ENCODE measurements at regions not wholly inside any gene's neighbourhood (a gene's known extent, or its start where the extent isn't known, plus 50 kb on each side); places are given as distances from the start of the nearest gene placed in this dataset.

DNA sequence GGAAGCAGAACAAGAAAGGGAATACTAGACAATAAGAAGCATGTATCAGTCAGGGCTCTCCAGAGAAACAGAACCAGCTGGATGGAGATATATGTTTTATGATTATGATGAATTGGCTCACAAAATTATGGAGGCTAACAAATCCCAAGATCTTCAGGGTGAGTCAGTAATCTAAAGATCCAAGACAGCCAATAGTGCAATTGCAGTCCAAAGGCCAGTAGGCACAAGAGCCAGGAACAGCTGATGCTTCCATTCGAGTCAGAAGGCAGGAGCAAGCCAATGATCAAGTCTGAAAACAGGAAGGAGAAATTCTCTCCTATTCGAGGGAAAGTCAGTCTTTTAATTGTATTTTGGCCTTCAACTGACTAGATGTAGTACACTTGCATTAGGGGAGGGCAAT is 164.9 kb upstream of the ST8SIA2 start:
- dilution Hi-C loops (cut with HindIII; ENCODE audit: low sequenced_read_pairs, unreplicated experiment), result no loop called here
- Histone ChIP-seq H4K20me1 (ENCODE audit: insufficient read depth, low read length) (no peaks in the 10 kb centered on the region), H3K9me3 (ENCODE audit: control insufficient read depth, insufficient read depth, low read length) (peaks cover 12% of the 10 kb centered on the region), H3K36me3 (ENCODE audit: control insufficient read depth, insufficient read depth, low read length) (no peaks in the 10 kb centered on the region), H3K23ac (ENCODE audit: low read depth, low read length) (no peak overlapping the region), H4K5ac (ENCODE audit: low read depth, low read length) (no peak overlapping the region), H4K8ac (ENCODE audit: low read depth in 2 of 2, low read length in 2 of 2) (no peak overlapping the region), H2AFZ (replicated peaks; ENCODE audit: low read length, poor library complexity) (no peak overlapping the region), H3K56ac (ENCODE audit: extremely low read depth, insufficient read depth, low read length) (no peak overlapping the region), H3K4me3 (ENCODE audit: insufficient read depth, low read depth, low read length) (no peak overlapping the region), H2BK5ac (ENCODE audit: low read depth, low read length, poor library complexity, severe bottlenecking) (no peak overlapping the region), H3K9ac (ENCODE audit: low read depth, low read length) (no peak overlapping the region), H2AK9ac (replicated peaks; ENCODE audit: low read depth, low read length, poor library complexity) (no peak overlapping the region), H3K9me1 (ENCODE audit: insufficient read depth, low read length) (no peaks in the 10 kb centered on the region), H3K4me2 (ENCODE audit: low read depth, low read length) (no peak overlapping the region), H3K79me1 (ENCODE audit: low read depth in 1 of 2, low read length in 2 of 2) (no peaks in the 10 kb centered on the region), H2AK5ac (ENCODE audit: low read depth, low read length) (no peak overlapping the region), H3K4me1 (ENCODE audit: control insufficient read depth, insufficient read depth, low read length) (no peaks in the 10 kb centered on the region), H2BK15ac (ENCODE audit: low read depth, low read length) (no peak overlapping the region), H3K27ac (ENCODE audit: insufficient read depth, low read length) (no peak overlapping the region), H3K18ac (ENCODE audit: low read depth, low read length) (no peak overlapping the region), H2BK20ac (ENCODE audit: low read depth, low read length) (no peak overlapping the region), H3K4ac (ENCODE audit: low read depth, low read length) (no peak overlapping the region), H3K27me3 (ENCODE audit: control insufficient read depth, insufficient read depth, low read length) (no peaks in the 10 kb centered on the region), H2BK120ac (ENCODE audit: low read depth, low read length) (no peak overlapping the region), H4K91ac (ENCODE audit: insufficient read depth, low read depth, low read length) (no peak overlapping the region), H3K14ac (replicated peaks; ENCODE audit: low read depth, low read length) (no peak overlapping the region)
- BruUV-seq (replicated peaks), result no TSS peak
- intact Hi-C loops (cut with micrococcal nuclease), result no loop called here
- no CpG with 5 or more reads among the region's 2 CpGs for WGBS, 2 experiments (ENCODE audit: extremely low coverage in 2 of 2, insufficient read length in 1 of 2)
- in situ Hi-C loops (cut with MboI; ENCODE audit: low sequenced_read_pairs), result no loop called here
- DNase-seq, result no peak
- POLR2A ChIA-PET (ENCODE audit: unreplicated experiment), result interaction anchor here (0.6 kb wide), 2 partner anchors 51 to 504 kb away, joined by 3 to 7 read pairs; no protein-coding TSS in a partner anchor
- CTCF ChIA-PET, result no interaction called here
- ATAC-seq (ENCODE audit: low read depth), result no peak
- TF ChIP-seq POLR2A (IDR thresholded peaks at IDR 0.05; ENCODE audit: low read depth, low read length) (no peak), MAFK (IDR thresholded peaks at IDR 0.05; ENCODE audit: low read depth, low read length) (no peak), BHLHE40 (IDR thresholded peaks at IDR 0.05; ENCODE audit: low read depth, low read length) (no peak), CEBPB (IDR thresholded peaks at IDR 0.05; ENCODE audit: low read depth, low read length) (no peak), MAZ (IDR thresholded peaks at IDR 0.05; ENCODE audit: borderline replicate concordance, low read depth, low read length) (no peak), MXI1 (IDR thresholded peaks at IDR 0.05; ENCODE audit: borderline replicate concordance, low read depth, low read length) (no peak), RFX5 (IDR thresholded peaks at IDR 0.05; ENCODE audit: low read depth, low read length) (no peak), RAD21 (IDR thresholded peaks at IDR 0.05; ENCODE audit: low read length) (no peak), FOS (IDR thresholded peaks at IDR 0.05; ENCODE audit: low read depth, low read length) (no peak), SMC3 (IDR thresholded peaks at IDR 0.05; ENCODE audit: low read depth, low read length) (no peak), ELK1 (IDR thresholded peaks at IDR 0.05; ENCODE audit: borderline replicate concordance, low read depth, low read length) (no peak), CHD1 (IDR thresholded peaks at IDR 0.05; ENCODE audit: low read depth, low read length) (no peak), RCOR1 (IDR thresholded peaks at IDR 0.05; ENCODE audit: insufficient replicate concordance, low read length) (no peak), NFE2L2 (IDR thresholded peaks at IDR 0.05; ENCODE audit: low read depth, low read length) (no peak)
- TF ChIP-seq, protein P1, sequence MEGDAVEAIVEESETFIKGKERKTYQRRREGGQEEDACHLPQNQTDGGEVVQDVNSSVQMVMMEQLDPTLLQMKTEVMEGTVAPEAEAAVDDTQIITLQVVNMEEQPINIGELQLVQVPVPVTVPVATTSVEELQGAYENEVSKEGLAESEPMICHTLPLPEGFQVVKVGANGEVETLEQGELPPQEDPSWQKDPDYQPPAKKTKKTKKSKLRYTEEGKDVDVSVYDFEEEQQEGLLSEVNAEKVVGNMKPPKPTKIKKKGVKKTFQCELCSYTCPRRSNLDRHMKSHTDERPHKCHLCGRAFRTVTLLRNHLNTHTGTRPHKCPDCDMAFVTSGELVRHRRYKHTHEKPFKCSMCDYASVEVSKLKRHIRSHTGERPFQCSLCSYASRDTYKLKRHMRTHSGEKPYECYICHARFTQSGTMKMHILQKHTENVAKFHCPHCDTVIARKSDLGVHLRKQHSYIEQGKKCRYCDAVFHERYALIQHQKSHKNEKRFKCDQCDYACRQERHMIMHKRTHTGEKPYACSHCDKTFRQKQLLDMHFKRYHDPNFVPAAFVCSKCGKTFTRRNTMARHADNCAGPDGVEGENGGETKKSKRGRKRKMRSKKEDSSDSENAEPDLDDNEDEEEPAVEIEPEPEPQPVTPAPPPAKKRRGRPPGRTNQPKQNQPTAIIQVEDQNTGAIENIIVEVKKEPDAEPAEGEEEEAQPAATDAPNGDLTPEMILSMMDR (conservative IDR thresholded peaks at IDR 0.05; ENCODE audit: low read depth, low read length), result no peak
- TF ChIP-seq, protein P2, sequence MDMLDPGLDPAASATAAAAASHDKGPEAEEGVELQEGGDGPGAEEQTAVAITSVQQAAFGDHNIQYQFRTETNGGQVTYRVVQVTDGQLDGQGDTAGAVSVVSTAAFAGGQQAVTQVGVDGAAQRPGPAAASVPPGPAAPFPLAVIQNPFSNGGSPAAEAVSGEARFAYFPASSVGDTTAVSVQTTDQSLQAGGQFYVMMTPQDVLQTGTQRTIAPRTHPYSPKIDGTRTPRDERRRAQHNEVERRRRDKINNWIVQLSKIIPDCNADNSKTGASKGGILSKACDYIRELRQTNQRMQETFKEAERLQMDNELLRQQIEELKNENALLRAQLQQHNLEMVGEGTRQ (IDR thresholded peaks at IDR 0.05; ENCODE audit: low read depth, low read length), result no peak

All from IMR-90 (cell line).